ENCODE measurements at regions not wholly inside any gene's neighbourhood (a gene's known extent, or its start where the extent isn't known, plus 50 kb on each side); places are given as distances from the start of the nearest gene placed in this dataset.

DNA sequence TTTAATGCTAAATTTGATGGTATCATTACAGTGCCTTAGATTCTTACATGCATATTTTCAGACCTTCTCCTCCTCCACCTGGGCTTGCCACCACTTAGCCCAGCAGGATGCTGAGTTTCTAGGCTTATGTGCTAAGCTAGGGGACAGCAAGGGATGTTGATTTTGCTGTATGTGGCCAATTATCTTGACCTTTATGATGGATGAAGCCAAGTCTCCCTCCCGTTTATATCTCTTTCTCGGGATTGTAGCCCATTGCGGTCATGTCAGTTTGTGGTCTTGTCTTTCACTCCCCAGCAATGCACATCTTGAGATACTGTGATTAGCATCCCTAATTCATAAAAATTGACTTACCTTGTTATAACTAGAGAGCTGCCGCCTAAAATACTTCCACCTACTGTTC is 278.7 kb upstream of the SOX2 start:
- no peak for DNase-seq (ENCODE audit: low read depth)
- H3K4me3 ChIP-seq (ENCODE audit: low read depth, low read length): no peak overlapping the region
- TF ChIP-seq, protein P1, sequence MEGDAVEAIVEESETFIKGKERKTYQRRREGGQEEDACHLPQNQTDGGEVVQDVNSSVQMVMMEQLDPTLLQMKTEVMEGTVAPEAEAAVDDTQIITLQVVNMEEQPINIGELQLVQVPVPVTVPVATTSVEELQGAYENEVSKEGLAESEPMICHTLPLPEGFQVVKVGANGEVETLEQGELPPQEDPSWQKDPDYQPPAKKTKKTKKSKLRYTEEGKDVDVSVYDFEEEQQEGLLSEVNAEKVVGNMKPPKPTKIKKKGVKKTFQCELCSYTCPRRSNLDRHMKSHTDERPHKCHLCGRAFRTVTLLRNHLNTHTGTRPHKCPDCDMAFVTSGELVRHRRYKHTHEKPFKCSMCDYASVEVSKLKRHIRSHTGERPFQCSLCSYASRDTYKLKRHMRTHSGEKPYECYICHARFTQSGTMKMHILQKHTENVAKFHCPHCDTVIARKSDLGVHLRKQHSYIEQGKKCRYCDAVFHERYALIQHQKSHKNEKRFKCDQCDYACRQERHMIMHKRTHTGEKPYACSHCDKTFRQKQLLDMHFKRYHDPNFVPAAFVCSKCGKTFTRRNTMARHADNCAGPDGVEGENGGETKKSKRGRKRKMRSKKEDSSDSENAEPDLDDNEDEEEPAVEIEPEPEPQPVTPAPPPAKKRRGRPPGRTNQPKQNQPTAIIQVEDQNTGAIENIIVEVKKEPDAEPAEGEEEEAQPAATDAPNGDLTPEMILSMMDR (IDR thresholded peaks at IDR 0.05; ENCODE audit: insufficient read depth, low read depth, low read length): no peak

DNA sequence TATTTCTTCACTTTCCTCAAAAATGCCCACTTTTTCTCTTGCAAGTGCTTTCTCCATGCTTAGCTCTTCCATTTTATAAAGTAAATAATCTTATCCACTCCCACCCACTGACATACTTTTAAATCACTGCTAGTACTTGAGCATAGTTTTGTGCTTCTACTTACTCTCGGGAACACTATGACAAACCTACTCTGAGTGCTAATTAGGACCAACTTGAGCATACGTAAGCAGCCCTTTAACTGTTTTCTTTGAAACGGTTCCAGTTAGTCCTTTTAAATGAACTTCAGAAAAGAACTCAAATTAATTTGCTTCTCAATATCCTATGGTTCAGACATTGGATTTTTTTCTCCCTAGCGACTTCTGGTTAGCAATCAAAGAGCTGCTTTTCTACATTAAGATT is 280.0 kb upstream of the SOX2 start:
- H3K4me3 ChIP-seq (ENCODE audit: low read depth, low read length): no peak overlapping the region
- TF ChIP-seq, protein P1 (IDR thresholded peaks at IDR 0.05; ENCODE audit: insufficient read depth, low read depth, low read length): no peak
- DNase-seq (ENCODE audit: low read depth): no peak

DNA sequence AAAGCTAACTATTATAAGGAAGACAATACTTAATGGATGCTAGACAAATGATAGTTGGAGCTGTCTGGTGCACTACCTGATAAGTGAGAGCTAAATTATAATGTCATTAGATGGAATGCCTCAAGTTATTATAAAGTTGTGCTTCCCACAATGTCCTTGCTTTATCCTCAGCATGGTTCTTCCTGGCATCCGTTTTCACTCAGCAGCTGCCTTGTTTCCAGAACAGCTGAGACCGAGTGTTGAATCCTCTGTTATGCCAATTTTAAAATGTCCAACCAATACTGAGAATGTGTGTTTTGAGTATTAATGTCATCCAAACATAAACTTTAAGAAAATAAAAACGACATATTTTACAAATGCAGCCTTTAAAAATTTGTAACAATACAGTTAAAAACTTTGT is 286.7 kb upstream of the SOX2 start:
- no peak for DNase-seq (ENCODE audit: low read depth)
- H3K4me3 ChIP-seq (ENCODE audit: low read depth, low read length): no peak overlapping the region
- TF ChIP-seq, protein P1 (IDR thresholded peaks at IDR 0.05; ENCODE audit: insufficient read depth, low read depth, low read length): no peak

DNA sequence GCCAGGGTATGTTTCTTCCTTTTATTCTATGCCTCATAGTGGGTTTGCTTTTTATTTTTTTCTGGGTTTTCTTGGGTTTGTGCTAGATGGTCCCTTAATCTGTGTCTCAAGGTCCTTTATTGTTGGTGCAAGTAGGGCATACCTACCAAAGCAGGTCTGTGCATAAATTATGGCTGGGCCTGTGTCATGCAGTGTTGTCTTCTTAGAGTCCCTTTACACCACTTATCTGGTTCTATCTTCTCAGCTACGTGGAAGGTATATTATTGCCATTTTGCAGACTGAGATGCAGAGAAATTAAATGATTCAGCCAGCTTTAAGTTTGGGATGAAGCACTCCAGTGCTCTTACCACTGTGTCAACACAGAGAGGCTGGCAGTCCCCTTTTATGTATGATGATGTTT is 293.5 kb upstream of the SOX2 start:
- H3K4me3 ChIP-seq (ENCODE audit: low read depth, low read length): no peak overlapping the region
- no peak for DNase-seq (ENCODE audit: low read depth)
- TF ChIP-seq, protein P1 (IDR thresholded peaks at IDR 0.05; ENCODE audit: insufficient read depth, low read depth, low read length): no peak

DNA sequence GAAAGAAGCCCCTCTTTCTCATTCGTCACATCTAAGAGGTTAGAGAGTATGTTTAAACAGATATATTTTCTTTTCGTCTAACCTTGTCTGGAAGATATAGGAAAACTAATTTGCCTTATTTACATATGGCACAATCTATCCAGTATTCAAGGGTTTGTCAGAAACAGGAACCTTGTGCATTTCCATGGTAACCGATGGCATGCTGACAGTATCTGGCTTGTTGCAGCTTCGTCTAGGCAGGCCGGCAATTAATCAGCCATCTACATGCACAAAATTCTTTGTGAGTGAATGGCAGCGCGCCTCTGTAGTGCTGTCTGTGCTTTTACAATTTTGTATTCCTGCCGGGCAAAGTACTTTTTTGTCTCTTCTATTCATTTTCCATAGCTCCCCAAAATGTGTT is 294.0 kb upstream of the SOX2 start:
- no peak overlapping the region for H3K4me3 ChIP-seq (ENCODE audit: low read depth, low read length)
- no peak for DNase-seq (ENCODE audit: low read depth)
- TF ChIP-seq, protein P1 (IDR thresholded peaks at IDR 0.05; ENCODE audit: insufficient read depth, low read depth, low read length): no peak

DNA sequence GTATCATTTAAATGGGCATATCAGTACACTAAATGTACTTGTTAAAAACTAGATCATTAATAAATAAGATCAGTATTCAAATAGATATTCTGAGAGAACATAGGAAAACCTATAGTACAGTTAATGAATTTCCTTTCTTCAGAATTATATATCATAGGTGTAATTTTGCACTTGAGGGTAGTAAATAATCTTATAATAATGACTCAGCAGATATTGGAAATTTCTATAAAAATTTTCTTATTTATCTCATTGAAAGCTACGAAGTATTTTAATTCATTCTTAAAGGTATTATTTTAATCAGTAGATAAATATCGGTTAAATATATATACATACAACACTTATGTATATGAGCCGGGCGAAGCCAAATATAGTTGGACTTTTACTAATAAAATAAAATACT is 300.9 kb upstream of the SOX2 start:
- no peak for DNase-seq (ENCODE audit: low read depth)
- H3K4me3 ChIP-seq (ENCODE audit: low read depth, low read length): no peak overlapping the region
- TF ChIP-seq, protein P1 (IDR thresholded peaks at IDR 0.05; ENCODE audit: insufficient read depth, low read depth, low read length): no peak

DNA sequence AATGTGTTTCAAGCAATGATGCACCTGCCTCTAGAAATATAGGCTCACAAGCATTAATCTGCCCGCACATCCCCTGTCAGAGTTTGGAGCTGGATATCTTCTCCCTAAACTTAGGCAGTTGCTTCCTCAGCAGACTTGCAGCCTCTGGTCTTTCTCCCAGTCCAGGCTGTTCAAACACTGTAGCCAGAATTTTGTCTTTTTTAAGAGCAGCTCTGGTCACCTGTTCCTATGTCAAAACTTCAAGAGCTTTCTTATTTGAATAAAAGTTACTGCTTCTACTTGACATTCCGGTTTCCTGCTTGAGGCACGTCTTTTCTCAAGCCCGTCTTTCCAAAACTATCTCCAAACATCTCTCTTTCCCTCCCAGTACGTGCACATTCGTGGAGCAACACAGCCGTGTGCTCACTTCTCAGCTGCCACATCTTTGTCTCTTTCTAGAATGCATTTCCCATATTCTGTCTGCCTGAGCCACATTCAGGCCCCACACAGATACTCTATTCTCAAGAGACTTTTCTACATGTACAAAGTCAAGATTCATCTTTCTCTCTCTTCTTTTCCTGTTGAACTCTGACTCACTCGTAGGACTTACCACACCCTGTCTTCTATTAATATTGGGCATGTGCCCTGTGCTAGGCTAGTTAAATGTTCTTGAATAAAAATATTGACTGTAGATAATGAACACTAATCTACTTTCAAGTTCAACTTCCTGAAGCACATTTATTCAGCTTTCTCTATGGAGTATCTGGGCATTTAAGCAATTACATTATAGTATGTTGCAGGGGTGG is 307.7 kb upstream of the SOX2 start:
- no peak overlapping the region for H3K4me3 ChIP-seq (ENCODE audit: low read depth, low read length)
- TF ChIP-seq, protein P1 (IDR thresholded peaks at IDR 0.05; ENCODE audit: insufficient read depth, low read depth, low read length): no peak
- DNase-seq (ENCODE audit: low read depth): no peak
